ENCODE measurements at regions not wholly inside any gene's neighbourhood (a gene's known extent, or its start where the extent isn't known, plus 50 kb on each side); places are given as distances from the start of the nearest gene placed in this dataset.

GRCh38 chr2:133633881-133634409, 65.7 kb upstream of the NCKAP5 start:
- Histone ChIP-seq H2AFZ (ENCODE audit: control insufficient read depth, low read depth, low read length) (no peak overlapping the region), H3K4me1 (ENCODE audit: control insufficient read depth, insufficient read depth, low read length) (no peaks in the 10 kb centered on the region), H3K9ac (ENCODE audit: control insufficient read depth, insufficient read depth, low read length) (no peak overlapping the region), H3K9me3 (replicated peaks; ENCODE audit: control insufficient read depth, insufficient read depth, low read length) (no peaks in the 10 kb centered on the region), H3K36me3 (ENCODE audit: control insufficient read depth in 2 of 2, insufficient read depth in 2 of 2, low read length in 1 of 2) (no peaks in the 10 kb centered on the region), H3K79me2 (ENCODE audit: control insufficient read depth, insufficient read depth, low read length) (no peaks in the 10 kb centered on the region), H3K27ac (ENCODE audit: control insufficient read depth, insufficient read depth) (no peak overlapping the region), H3K4me3 (no peak overlapping the region), H3K4me2 (ENCODE audit: control insufficient read depth, insufficient read depth) (no peak overlapping the region), H3K27me3 (replicated peaks in 1 of 2; ENCODE audit: control insufficient read depth in 2 of 2, insufficient read depth in 2 of 2, low read length in 1 of 2) (no peaks in the 10 kb centered on the region), H4K20me1 (ENCODE audit: control insufficient read depth, insufficient read depth) (no peaks in the 10 kb centered on the region)
- SMC1A ChIA-PET (ENCODE audit: uncharacterized antibody, unreplicated experiment), result interaction anchor here (1.0 kb wide), 1 partner anchor 10 kb away, joined by 3 read pairs; no protein-coding TSS in a partner anchor
- BruUV-seq (replicated peaks), result no TSS peak
- FAIRE-seq (no peak), ATAC-seq (no peak), DNase-seq (ENCODE audit: low read depth, low spot score) (no peak)
- in situ Hi-C loops (cut with MboI), result no loop called here
- 14% methylated on average over 8 of the region's 8 CpGs for WGBS (ENCODE audit: insufficient coverage, insufficient replicate concordance, low lambda C conversion rate, missing lambda C conversion rate)
- POLR2A ChIA-PET, result no interaction called here
- RAD21 ChIA-PET (ENCODE audit: unreplicated experiment), result no interaction called here
- CTCF ChIA-PET, result no interaction called here
- intact Hi-C loops (cut with micrococcal nuclease; ENCODE audit: unreplicated experiment), result no loop called here
- TF ChIP-seq E4F1 (IDR thresholded peaks at IDR 0.05; ENCODE audit: borderline replicate concordance, partially characterized antibody), result no peak
- no peak for TF ChIP-seq EED (IDR thresholded peaks at IDR 0.05; ENCODE audit: low read depth)
- no peak for TF ChIP-seq CTCF (IDR thresholded peaks at IDR 0.05 in 2 of 3, conservative IDR thresholded peaks at IDR 0.05 in 1 of 3; ENCODE audit: control insufficient read depth in 2 of 3, extremely low read depth in 1 of 3, insufficient read depth in 1 of 3, low read depth in 3 of 3, low read length in 3 of 3)
- TF ChIP-seq CHD1 (IDR thresholded peaks at IDR 0.05; ENCODE audit: low read depth, low read length), result no peak
- no peak for TF ChIP-seq EZH2 (IDR thresholded peaks at IDR 0.05; ENCODE audit: borderline replicate concordance, control insufficient read depth, low read depth, low read length)
- no peak for TF ChIP-seq RFX5 (IDR thresholded peaks at IDR 0.05; ENCODE audit: low read depth, low read length)
- no peak for TF ChIP-seq HSF1 (IDR thresholded peaks at IDR 0.05; ENCODE audit: low read depth, low read length)
- TF ChIP-seq PAX5 (IDR thresholded peaks at IDR 0.05; ENCODE audit: borderline replicate concordance, low read depth, low read length), result no peak
- TF ChIP-seq ATF3 (IDR thresholded peaks at IDR 0.05; ENCODE audit: borderline replicate concordance, extremely low read depth, low read depth, low read length), result no peak
- no peak for TF ChIP-seq NFIC (IDR thresholded peaks at IDR 0.05; ENCODE audit: low read depth, low read length)
- no peak for TF ChIP-seq ESRRA (IDR thresholded peaks at IDR 0.05; ENCODE audit: low read length)
- TF ChIP-seq SIX5 (IDR thresholded peaks at IDR 0.05; ENCODE audit: low read depth, low read length, severe bottlenecking), result no peak
- no peak for TF ChIP-seq ZNF687 (IDR thresholded peaks at IDR 0.05)
- TF ChIP-seq RCOR1 (conservative IDR thresholded peaks at IDR 0.05; ENCODE audit: low read depth, low read length), result no peak

Data from GM12878 (cell line).